ENCODE measurements at regions not wholly inside any gene's neighbourhood (a gene's known extent, or its start where the extent isn't known, plus 50 kb on each side); places are given as distances from the start of the nearest gene placed in this dataset.

DNA sequence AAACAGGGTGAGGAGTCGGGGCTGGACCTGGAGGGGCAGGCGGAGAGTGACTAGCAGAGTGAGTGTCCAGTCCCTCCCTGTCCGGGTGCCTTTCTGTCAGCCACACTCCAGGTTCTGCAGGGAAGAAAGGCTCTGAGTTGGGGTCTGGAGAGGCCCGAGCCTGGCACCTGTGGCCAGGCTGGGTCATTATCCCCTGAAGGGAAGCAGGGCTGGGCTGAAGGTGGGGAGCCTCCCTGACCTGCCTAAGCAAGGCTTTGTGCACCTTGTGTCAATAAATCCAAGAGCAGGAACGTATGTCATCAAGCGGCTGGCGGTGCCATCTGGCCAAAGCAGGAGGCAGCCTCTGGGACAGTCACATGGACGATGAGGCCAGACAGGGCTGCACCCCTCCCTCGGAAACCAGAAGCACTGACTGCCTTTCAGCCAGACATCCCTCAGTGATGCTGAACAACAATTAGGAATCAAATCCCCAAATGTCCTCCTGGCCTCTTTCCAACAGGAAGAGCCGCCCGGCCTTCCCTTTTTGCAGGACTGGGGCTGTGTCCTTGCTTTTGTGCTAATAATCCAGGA is 73.9 kb upstream of the FGF3 start:
- TF ChIP-seq, protein P1, sequence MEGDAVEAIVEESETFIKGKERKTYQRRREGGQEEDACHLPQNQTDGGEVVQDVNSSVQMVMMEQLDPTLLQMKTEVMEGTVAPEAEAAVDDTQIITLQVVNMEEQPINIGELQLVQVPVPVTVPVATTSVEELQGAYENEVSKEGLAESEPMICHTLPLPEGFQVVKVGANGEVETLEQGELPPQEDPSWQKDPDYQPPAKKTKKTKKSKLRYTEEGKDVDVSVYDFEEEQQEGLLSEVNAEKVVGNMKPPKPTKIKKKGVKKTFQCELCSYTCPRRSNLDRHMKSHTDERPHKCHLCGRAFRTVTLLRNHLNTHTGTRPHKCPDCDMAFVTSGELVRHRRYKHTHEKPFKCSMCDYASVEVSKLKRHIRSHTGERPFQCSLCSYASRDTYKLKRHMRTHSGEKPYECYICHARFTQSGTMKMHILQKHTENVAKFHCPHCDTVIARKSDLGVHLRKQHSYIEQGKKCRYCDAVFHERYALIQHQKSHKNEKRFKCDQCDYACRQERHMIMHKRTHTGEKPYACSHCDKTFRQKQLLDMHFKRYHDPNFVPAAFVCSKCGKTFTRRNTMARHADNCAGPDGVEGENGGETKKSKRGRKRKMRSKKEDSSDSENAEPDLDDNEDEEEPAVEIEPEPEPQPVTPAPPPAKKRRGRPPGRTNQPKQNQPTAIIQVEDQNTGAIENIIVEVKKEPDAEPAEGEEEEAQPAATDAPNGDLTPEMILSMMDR (IDR thresholded peaks at IDR 0.05): no peak
- TF ChIP-seq POLR2A (IDR thresholded peaks at IDR 0.05): no peak
